ENCODE measurements at regions not wholly inside any gene's neighbourhood (a gene's known extent, or its start where the extent isn't known, plus 50 kb on each side); places are given as distances from the start of the nearest gene placed in this dataset.

DNA sequence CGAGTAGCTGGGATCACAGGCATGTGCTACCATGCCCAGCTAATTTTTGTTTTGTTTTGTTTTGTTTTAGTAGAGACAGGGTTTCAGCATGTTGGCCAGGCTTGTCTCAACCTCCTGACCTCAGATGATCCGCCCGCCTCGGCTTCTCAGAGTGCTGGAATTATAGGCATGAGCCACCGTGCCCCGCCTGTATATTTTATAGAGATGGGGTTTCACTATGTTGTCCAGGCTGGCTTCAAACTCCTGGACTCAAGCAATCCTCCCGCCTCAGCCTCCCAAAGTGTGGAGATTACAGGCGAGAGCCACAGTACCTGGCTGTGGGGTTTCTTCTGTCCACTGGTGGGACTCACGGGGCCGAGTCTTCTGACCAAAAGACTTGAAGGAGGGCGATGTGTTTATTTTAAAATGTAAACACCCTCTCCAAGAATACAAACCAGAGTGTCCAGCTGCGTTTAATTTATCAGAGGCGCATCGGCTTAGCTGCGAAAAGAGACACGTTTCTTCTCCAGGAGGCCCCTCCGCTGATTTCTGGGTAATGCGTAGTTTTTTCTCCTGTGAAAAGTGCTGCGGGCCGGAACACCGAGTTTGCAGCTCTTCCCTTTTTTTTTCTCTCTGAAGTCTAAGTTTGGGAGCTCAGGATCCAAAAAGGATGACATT lies 86.9 kb upstream of the CIBAR2 start:
- TF ChIP-seq, protein P1, sequence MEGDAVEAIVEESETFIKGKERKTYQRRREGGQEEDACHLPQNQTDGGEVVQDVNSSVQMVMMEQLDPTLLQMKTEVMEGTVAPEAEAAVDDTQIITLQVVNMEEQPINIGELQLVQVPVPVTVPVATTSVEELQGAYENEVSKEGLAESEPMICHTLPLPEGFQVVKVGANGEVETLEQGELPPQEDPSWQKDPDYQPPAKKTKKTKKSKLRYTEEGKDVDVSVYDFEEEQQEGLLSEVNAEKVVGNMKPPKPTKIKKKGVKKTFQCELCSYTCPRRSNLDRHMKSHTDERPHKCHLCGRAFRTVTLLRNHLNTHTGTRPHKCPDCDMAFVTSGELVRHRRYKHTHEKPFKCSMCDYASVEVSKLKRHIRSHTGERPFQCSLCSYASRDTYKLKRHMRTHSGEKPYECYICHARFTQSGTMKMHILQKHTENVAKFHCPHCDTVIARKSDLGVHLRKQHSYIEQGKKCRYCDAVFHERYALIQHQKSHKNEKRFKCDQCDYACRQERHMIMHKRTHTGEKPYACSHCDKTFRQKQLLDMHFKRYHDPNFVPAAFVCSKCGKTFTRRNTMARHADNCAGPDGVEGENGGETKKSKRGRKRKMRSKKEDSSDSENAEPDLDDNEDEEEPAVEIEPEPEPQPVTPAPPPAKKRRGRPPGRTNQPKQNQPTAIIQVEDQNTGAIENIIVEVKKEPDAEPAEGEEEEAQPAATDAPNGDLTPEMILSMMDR (IDR thresholded peaks at IDR 0.05; ENCODE audit: borderline replicate concordance, extremely low read depth, low read length, poor library complexity, severe bottlenecking), result no peak
- no peak for TF ChIP-seq EZH2 (IDR thresholded peaks at IDR 0.05; ENCODE audit: borderline replicate concordance, low read depth, low read length, severe bottlenecking)
